HT1080 (cell line): ENCODE measurements at regions not wholly inside any gene's neighbourhood (a gene's known extent, or its start where the extent isn't known, plus 50 kb on each side); places are given as distances from the start of the nearest gene placed in this dataset.
A peak's percentile ranks its signal among the peaks of the same experiment; 100 is the strongest.

Source experiments
- DNase-seq: peaks from one replicate; pipeline ENCODE4 v3.0.0-alpha.2; 2015; ENCODE audit warnings: low read depth

DNA sequence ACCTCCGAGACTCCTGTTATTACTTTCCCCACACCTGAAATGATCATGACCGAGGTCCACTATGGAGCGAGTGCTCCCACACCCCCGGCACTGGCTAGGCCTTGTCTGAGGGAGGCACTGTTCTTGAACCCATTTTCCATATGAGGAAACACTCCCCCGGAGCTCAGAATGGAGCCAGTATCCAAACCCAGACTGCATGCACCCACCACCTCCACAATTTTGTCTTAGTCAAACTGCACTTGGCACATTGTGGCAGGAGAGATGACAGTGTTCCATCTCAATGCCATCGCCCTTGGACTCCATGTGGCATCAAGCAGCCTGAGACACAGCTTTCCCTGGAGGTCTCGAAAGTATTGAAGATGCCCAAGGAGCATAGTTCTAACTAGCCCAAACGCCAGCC is 154.1 kb downstream of the NUP210 start:
- DNase-seq: no peak

DNA sequence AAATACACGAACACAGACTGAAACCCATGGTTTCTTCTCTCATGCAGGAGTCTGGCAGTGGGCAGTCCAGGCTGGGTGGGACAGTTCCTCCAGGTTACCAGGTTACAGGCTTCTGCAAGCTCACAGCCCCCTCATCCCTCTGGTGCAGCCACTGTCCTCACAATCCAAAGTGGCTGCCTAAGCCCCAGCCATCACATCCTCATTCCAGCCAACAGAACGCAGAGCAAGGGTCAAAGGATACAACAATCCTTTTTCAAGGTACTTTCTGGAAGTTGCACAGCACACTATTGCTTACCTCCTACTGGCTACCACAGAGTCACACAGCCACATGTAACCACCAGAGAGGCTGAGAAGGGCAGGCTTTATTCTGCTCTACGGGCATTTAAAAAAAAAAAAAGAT is 154.6 kb downstream of the NUP210 start:
- no peak for DNase-seq

DNA sequence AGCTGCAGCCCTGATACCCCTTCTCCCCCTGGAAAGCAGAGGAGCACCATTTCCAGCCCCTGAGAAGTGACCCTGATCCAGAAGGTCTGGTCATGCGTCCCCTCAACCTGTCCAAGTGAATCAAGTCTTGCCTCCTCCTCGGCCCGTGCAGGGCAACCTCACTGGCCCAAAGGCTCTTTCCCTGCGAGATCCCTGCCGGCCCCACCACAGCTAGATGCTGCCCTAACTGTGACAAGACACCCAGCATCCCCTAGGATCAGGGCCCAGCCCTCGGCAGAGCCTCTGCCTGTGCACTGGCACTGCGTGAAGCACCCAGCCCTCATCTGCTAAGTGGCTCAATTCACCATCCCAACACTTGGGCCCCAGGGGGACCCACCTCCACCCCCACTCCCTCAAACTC is 155.1 kb downstream of the NUP210 start:
- no peak for DNase-seq

GRCh38 chr3:13264468-13264795 is 155.7 kb downstream of the NUP210 start:
- DNase-seq: no peak

- DNase-seq: no peak
Measured at GRCh38 chr3:13263770-13264467, 156.2 kb downstream of the NUP210 start.

DNA sequence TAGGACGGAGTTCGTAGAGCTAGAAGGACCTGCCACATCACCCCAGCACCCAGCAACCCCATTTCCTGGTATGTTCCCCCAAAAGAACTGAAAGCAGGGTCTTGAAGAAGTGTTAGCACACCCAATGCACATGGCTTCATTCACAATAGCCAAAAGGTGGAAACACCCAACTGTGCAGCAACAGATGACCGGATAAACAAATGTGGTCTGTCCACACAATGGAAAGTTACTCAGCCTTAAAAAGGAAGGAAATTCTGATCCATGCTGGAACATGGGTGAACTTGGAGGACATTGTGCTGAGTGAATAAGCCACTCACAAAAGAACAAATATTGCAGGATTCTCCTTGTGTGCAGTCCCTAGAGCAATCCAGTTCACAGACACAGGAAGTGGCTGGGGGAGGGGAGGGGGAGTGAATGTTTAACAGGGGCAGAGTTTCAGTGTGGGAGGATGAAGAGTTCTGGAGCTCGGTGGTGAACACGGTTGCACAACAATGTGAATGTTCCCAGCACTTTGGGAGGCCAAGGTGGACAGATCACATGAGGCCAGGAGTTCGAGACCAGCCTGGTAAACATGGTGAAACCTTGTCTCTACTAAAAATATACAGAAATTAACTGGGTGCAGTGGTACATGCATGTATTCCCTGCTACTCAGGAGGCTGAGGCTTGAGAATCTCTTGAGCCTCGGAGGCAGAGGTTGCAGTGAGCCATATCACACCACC is 157.5 kb downstream of the NUP210 start:
- DNase-seq: peak; percentile 4

- no peak for DNase-seq
Measured at GRCh38 chr3:13261892-13262291, 158.2 kb downstream of the NUP210 start.

GRCh38 chr3:13261104-13261830 is 158.9 kb downstream of the NUP210 start:
- no peak for DNase-seq

DNA sequence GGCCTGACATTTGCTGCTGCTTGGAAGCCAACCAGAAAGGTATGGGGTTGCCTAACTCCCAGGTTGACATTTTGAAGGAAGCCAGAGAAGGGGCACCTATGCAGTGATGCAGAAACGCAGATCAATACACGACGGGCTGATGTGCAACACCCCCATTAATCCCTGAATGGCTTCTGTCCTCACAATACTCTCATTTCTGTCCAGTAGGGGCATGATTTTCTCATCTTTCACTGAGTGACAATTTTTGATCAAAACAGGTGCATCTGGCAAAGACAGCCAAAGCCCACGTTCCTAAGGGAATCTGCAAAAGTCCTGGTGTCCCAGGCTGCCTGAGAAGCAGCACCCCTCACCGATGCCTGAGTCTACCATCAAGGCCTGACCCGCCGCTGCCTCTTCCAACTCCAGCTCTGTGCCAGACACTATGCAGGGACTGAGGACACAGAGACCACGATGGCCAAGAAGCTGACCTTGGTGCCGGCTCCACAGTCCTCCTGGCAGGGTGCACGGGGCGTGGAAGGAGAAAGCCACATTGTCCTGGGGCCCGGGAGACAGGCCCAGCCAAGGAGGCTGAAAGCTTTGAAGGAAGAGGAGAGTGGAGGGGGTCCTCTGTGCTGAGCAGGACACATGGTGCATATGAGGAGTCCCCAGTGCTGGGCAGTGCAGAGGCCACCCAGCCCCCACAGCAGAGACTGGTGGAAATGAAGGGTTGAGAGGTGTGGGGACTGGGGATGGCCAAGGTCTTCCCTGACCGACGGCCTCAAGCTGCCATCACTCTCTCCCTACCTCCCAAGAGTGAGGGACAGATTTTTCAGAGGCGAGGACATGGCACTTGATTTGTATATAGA is 159.6 kb downstream of the NUP210 start:
- no peak for DNase-seq

GRCh38 chr3:13259831-13260230 is 160.3 kb downstream of the NUP210 start:
- no peak for DNase-seq

- no peak for DNase-seq
Measured at GRCh38 chr3:13258986-13259514, 161.1 kb downstream of the NUP210 start.

DNA sequence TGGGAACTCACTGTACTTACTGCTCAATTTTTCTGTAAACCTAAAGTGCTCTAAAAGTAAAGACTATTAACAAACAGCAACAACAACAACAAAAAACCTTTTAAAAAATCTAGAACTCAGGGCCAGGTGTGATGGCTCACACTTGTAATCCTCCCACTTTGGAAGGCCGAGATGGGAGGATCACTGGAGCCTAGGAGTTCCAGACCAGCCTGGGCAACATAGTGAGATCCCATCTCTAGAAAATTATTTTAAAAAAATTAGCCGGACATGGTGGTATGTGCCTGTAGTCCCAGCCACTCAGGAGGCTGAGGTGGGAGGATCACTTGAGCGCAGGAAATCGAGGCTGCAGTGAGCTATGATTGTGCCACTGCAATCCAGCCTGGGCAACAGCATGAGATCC is 161.8 kb downstream of the NUP210 start:
- no peak for DNase-seq

DNA sequence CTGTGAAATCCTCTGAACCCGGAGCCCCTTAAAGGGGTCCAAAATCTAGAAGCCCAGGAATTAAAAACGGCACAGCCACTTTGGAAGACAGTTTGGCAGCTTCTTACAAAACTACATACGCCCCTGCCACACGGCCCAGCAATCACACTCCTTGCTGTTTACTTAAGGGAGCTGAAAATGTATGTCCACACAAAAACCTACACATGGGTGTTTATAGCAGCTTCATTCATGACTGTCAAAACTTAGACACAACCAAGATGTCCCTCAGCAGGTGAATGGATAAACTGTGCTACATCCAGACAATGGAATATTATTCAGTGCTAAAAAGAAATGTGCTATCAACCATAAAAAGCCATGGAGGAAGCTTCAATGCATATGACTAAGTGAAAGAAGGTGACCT is 162.5 kb downstream of the NUP210 start:
- DNase-seq: no peak

GRCh38 chr3:13256845-13257244 is 163.3 kb downstream of the NUP210 start:
- DNase-seq: no peak

GRCh38 chr3:13254028-13254951 is 165.8 kb downstream of the NUP210 start:
- no peak for DNase-seq

- no peak for DNase-seq
Measured at GRCh38 chr3:13253208-13253937, 166.7 kb downstream of the NUP210 start.

- no peak for DNase-seq
Measured at GRCh38 chr3:13252207-13252606, 167.9 kb downstream of the NUP210 start.

DNA sequence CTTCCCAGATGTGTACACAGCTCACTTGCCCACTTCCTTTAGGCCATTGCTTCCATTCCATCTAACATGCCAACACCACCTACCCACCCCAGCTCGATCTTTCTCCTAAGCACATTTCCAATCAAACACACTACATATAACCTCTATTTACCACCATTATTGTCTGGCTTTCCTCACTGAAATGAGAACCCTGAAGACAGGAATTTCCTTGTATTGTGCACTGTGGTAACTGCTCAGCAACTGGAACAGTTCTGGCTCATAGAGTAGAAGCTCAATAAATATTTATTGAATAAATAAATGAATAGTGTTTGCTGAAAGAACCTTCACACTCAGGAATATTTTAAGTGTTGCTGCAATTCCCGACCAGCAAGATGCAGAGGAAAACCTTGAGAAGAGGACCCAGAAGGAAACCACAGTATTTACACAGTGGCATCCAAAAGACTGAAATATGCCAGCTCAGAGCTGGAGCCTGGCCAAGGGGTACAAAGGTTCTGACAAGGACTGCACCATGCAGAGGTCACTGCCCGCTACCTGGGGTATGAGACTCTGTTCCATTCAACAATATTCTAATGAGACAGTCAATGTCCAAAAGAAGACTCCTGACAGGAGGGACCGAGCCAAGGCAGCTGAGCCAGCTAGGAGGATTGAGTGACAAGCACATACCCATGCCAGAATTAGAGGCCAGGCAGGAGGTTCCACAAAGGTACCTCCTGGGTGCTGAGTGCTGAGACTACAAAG is 168.8 kb downstream of the NUP210 start:
- DNase-seq: no peak
